ENCODE measurements at regions not wholly inside any gene's neighbourhood (a gene's known extent, or its start where the extent isn't known, plus 50 kb on each side); places are given as distances from the start of the nearest gene placed in this dataset.

DNA sequence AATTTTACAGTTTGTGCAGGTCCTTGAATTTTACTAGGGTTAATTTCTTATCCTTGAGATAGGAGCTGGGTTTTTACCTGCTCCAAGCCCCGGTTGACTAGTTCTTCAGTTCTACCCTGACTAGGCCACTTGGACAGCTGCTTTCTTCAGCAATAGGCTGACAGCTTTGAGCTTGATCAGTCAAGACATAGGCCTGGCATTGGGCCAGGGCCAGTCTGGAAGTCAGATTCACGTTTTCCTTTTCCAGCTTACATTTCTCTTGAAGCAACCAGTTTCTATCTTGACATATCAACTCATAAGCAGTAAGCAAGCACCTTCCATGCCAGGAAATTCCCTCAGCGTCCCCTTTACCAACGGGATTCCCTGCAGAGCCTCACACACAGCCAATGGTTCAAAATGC lies 63.7 kb upstream of the AJAP1 start:
- TF ChIP-seq, protein P1, sequence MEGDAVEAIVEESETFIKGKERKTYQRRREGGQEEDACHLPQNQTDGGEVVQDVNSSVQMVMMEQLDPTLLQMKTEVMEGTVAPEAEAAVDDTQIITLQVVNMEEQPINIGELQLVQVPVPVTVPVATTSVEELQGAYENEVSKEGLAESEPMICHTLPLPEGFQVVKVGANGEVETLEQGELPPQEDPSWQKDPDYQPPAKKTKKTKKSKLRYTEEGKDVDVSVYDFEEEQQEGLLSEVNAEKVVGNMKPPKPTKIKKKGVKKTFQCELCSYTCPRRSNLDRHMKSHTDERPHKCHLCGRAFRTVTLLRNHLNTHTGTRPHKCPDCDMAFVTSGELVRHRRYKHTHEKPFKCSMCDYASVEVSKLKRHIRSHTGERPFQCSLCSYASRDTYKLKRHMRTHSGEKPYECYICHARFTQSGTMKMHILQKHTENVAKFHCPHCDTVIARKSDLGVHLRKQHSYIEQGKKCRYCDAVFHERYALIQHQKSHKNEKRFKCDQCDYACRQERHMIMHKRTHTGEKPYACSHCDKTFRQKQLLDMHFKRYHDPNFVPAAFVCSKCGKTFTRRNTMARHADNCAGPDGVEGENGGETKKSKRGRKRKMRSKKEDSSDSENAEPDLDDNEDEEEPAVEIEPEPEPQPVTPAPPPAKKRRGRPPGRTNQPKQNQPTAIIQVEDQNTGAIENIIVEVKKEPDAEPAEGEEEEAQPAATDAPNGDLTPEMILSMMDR (conservative IDR thresholded peaks at IDR 0.05; ENCODE audit: low read depth, low read length) = no peak
- no peak for DNase-seq (ENCODE audit: low read depth)
- no peak overlapping the region for H3K4me3 ChIP-seq (ENCODE audit: low read length)

DNA sequence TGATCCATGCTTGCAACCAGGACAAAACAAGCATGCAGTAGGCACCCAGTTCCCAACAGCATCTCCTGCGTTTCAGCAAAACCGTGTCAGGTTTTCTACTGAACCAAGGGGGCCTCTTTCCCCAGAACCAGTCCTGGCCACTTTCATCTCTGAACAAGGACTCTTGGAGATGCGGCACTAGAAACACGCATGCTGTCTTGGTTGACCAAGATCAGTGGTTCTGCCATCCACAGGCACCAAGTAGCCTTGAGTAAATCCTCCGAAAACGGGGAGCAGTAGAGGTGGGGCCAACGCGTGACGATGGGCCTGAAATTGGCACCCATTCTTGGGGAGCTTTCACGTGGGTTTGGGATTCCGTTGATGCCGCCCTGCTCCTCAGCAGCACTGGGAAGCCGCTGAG lies 62.5 kb upstream of the AJAP1 start:
- no peak overlapping the region for H3K4me3 ChIP-seq (ENCODE audit: low read length)
- DNase-seq (ENCODE audit: low read depth) = no peak
- TF ChIP-seq, protein P1 (conservative IDR thresholded peaks at IDR 0.05; ENCODE audit: low read depth, low read length) = no peak

DNA sequence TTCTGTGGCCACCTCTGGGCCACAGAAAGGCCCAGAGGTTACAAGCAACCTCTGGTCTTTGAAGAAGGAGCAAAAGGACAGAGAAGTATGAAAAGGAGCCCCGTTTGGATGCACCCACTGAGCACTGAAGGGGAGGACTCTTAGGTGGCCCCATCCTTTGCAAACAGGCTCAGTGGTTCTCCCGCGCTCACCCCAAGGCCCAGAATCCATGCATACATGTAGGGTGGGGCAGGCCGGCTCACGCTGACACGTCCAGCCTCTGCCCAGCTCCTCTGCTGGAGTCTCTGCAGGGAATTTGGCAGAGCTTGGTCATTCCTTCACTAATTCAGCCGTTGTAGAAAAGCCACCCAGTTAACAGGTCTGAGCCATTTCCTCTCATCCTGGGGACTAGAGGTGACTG lies 61.3 kb upstream of the AJAP1 start:
- H3K4me3 ChIP-seq (ENCODE audit: low read length) = no peak overlapping the region
- TF ChIP-seq, protein P1 (conservative IDR thresholded peaks at IDR 0.05; ENCODE audit: low read depth, low read length) = no peak

DNA sequence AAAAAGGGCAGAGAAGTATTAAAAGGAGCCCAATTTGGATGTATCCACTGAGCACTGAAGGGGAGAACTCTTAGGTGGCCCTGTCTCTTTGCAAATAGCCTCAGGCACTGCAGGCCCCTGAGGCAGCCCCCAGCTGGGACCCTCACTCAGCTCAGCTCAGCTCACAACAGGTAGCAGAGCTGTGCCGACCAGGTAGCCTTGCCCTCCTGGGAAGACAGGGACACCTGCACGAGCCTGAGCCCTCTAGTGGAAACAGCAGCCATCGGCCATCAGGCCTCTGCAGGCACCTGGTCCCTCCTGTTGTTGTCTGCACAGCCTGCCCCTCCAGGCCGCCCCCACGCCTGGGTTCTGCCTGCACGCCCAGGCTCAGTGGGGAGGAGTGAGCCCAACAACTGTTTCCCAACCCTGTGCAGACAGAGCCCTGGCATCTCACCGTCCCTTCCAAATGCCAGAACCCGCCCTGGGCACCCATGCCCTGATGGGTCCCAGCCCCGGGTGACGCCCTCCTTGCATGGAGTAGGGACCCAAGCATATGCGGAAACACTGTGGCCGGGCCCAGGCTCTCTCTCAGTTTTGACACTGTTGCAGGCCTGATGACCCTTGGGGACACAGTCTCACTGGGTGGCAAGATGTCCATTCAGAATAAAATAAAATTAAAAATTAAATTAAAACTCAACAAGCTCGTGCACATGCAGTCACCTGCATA lies 60.0 kb upstream of the AJAP1 start:
- H3K4me3 ChIP-seq (ENCODE audit: low read length) = no peak overlapping the region
- no peak for DNase-seq (ENCODE audit: low read depth)
- TF ChIP-seq, protein P1 (conservative IDR thresholded peaks at IDR 0.05; ENCODE audit: low read depth, low read length) = no peak

More for the DNA sequence above, 61.3 kb upstream of the AJAP1 start:
- no peak for DNase-seq (ENCODE audit: low read depth)

DNA sequence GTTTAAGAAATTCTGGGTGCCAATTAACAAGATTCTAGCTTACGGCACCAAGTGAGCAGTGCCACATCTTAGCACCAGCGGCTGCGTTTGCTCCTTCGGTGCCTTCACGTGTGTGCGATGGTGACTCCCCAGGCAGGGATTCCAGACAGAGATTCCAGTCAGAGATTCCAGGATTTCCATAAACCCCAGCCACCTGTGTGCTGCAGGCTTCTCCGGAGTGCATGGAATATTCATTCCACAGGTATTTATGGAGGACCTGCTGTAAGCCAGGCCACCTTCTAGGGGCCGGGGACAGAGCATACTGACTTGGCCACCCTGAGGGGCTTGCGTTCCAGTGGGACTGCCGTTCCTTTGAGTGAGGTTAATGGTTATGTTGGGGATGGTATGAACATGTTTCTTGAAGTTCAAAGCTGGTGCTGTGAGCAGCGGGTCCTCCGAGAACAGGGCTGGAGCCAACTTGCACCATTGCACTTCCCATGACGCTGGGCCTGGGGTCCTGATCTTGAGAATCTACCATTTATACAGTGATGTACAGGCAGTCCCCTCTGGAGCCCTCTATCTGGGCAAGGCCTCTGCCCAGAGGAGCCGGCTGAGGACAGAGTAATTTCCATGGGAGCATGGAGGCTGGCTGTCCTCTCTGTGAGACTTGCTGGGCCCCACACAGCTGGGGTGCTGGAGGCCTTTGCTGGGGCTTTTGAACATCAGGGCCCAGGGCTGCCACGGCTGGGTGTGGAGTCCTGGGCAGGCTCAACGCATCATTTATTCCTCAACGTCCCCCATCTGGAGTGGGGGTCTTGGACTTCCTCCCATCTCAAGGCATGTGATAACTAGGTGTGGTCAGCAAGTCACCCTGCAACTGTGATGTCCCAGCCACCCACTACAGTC lies 58.8 kb upstream of the AJAP1 start:
- DNase-seq (ENCODE audit: low read depth) = no peak
- TF ChIP-seq, protein P1 (conservative IDR thresholded peaks at IDR 0.05; ENCODE audit: low read depth, low read length) = no peak
- no peak overlapping the region for H3K4me3 ChIP-seq (ENCODE audit: low read length)

DNA sequence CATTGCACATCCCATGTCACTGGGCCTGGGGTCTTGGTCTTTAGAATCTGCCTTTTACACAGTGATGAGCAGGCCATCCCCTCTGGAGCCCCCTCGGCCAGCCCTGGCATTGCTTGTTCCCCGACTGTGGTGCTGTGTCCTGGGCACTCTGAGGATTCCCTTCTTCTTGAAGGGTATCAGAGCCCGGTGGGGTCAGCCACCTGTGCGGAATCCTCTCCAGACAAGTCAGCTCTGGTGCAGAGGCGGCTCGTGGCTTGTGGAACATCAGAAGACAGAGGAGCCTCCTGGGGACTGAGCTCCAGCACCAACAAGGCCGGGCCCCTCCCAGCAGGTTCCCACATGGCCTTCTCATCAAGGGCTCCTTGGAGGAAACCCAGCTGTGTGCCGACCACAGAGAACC lies 57.9 kb upstream of the AJAP1 start:
- no peak overlapping the region for H3K4me3 ChIP-seq (ENCODE audit: low read length)
- no peak for DNase-seq (ENCODE audit: low read depth)
- TF ChIP-seq, protein P1 (conservative IDR thresholded peaks at IDR 0.05; ENCODE audit: low read depth, low read length) = no peak
